ENCODE measurements at regions not wholly inside any gene's neighbourhood (a gene's known extent, or its start where the extent isn't known, plus 50 kb on each side); places are given as distances from the start of the nearest gene placed in this dataset.

GRCh38 chr9:115986508-115986907 lies 167.1 kb upstream of the PAPPA start:
- Histone ChIP-seq H3K27me3 (ENCODE audit: control insufficient read depth, insufficient read depth, low read length) (no peaks in the 10 kb centered on the region), H3K27ac (ENCODE audit: low read length) (no peak overlapping the region), H3K36me3 (ENCODE audit: control insufficient read depth, insufficient read depth, low read length) (no peaks in the 10 kb centered on the region), H3K4me3 (ENCODE audit: low read depth in 2 of 2, low read length in 2 of 2) (no peak overlapping the region), H3K4me1 (ENCODE audit: control insufficient read depth, insufficient read depth, low read length) (no peaks in the 10 kb centered on the region), H3K9me3 (ENCODE audit: control insufficient read depth, insufficient read depth, low read depth, low read length) (no peaks in the 10 kb centered on the region)
- DNase-seq (ENCODE audit: low read depth, low spot score) (no peak), ATAC-seq (no peak)
- CTCF ChIA-PET = no interaction called here
- POLR2A ChIA-PET = no interaction called here
- TF ChIP-seq, protein P1, sequence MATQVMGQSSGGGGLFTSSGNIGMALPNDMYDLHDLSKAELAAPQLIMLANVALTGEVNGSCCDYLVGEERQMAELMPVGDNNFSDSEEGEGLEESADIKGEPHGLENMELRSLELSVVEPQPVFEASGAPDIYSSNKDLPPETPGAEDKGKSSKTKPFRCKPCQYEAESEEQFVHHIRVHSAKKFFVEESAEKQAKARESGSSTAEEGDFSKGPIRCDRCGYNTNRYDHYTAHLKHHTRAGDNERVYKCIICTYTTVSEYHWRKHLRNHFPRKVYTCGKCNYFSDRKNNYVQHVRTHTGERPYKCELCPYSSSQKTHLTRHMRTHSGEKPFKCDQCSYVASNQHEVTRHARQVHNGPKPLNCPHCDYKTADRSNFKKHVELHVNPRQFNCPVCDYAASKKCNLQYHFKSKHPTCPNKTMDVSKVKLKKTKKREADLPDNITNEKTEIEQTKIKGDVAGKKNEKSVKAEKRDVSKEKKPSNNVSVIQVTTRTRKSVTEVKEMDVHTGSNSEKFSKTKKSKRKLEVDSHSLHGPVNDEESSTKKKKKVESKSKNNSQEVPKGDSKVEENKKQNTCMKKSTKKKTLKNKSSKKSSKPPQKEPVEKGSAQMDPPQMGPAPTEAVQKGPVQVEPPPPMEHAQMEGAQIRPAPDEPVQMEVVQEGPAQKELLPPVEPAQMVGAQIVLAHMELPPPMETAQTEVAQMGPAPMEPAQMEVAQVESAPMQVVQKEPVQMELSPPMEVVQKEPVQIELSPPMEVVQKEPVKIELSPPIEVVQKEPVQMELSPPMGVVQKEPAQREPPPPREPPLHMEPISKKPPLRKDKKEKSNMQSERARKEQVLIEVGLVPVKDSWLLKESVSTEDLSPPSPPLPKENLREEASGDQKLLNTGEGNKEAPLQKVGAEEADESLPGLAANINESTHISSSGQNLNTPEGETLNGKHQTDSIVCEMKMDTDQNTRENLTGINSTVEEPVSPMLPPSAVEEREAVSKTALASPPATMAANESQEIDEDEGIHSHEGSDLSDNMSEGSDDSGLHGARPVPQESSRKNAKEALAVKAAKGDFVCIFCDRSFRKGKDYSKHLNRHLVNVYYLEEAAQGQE (IDR thresholded peaks at IDR 0.05; ENCODE audit: insufficient read depth in 1 of 2, low read depth in 2 of 2, low read length in 1 of 2) = no peak
- TF ChIP-seq POLR2AphosphoS5 (IDR thresholded peaks at IDR 0.05; ENCODE audit: low read depth, low read length) = no peak
- TF ChIP-seq, protein P2, sequence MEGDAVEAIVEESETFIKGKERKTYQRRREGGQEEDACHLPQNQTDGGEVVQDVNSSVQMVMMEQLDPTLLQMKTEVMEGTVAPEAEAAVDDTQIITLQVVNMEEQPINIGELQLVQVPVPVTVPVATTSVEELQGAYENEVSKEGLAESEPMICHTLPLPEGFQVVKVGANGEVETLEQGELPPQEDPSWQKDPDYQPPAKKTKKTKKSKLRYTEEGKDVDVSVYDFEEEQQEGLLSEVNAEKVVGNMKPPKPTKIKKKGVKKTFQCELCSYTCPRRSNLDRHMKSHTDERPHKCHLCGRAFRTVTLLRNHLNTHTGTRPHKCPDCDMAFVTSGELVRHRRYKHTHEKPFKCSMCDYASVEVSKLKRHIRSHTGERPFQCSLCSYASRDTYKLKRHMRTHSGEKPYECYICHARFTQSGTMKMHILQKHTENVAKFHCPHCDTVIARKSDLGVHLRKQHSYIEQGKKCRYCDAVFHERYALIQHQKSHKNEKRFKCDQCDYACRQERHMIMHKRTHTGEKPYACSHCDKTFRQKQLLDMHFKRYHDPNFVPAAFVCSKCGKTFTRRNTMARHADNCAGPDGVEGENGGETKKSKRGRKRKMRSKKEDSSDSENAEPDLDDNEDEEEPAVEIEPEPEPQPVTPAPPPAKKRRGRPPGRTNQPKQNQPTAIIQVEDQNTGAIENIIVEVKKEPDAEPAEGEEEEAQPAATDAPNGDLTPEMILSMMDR (IDR thresholded peaks at IDR 0.05) = no peak
- TF ChIP-seq TCF7L2 (IDR thresholded peaks at IDR 0.05; ENCODE audit: low read depth, low read length) = no peak
- TF ChIP-seq SIN3A (IDR thresholded peaks at IDR 0.05; ENCODE audit: borderline replicate concordance, insufficient read depth, low read depth, low read length) = no peak
- intact Hi-C loops (cut with micrococcal nuclease; ENCODE audit: unreplicated experiment) = no loop called here
- in situ Hi-C loops (cut with HindIII; ENCODE audit: low pct_unique_long_range_greater_than_20kb, low sequenced_read_pairs) = no loop called here
- BruUV-seq (replicated peaks) = no TSS peak

GRCh38 chr9:115988701-115989100 lies 164.9 kb upstream of the PAPPA start:
- ATAC-seq = no peak
- H3K27ac ChIP-seq (ENCODE audit: low read length) = no peak overlapping the region
- in situ Hi-C loops (cut with HindIII; ENCODE audit: low pct_unique_long_range_greater_than_20kb, low sequenced_read_pairs) = no loop called here

More at GRCh38 chr9:115988701-115989100, 164.9 kb upstream of the PAPPA start:
- Histone ChIP-seq H3K4me1 (ENCODE audit: control insufficient read depth, insufficient read depth, low read length) (no peaks in the 10 kb centered on the region), H3K4me3 (ENCODE audit: low read depth in 2 of 2, low read length in 2 of 2) (no peak overlapping the region), H3K36me3 (ENCODE audit: control insufficient read depth, insufficient read depth, low read length) (no peaks in the 10 kb centered on the region), H3K9me3 (ENCODE audit: control insufficient read depth, insufficient read depth, low read depth, low read length) (no peaks in the 10 kb centered on the region), H3K27me3 (ENCODE audit: control insufficient read depth, insufficient read depth, low read length) (no peaks in the 10 kb centered on the region)
- CTCF ChIA-PET = no interaction called here
- DNase-seq (ENCODE audit: low read depth, low spot score) = no peak
- BruUV-seq (replicated peaks) = no TSS peak
- intact Hi-C loops (cut with micrococcal nuclease; ENCODE audit: unreplicated experiment) = no loop called here
- TF ChIP-seq POLR2AphosphoS5 (IDR thresholded peaks at IDR 0.05; ENCODE audit: low read depth, low read length) (no peak), TCF7L2 (IDR thresholded peaks at IDR 0.05; ENCODE audit: low read depth, low read length) (no peak), SIN3A (IDR thresholded peaks at IDR 0.05; ENCODE audit: borderline replicate concordance, insufficient read depth, low read depth, low read length) (no peak)
- TF ChIP-seq, protein P2 (IDR thresholded peaks at IDR 0.05) = no peak
- TF ChIP-seq, protein P1 (IDR thresholded peaks at IDR 0.05; ENCODE audit: insufficient read depth in 1 of 2, low read depth in 2 of 2, low read length in 1 of 2) = no peak
- POLR2A ChIA-PET = interaction anchor here (0.6 kb wide), 1 partner anchor 371 kb away, joined by 4 read pairs; no protein-coding TSS in a partner anchor
